GM12878 (cell line): ENCODE measurements at regions not wholly inside any gene's neighbourhood (a gene's known extent, or its start where the extent isn't known, plus 50 kb on each side); places are given as distances from the start of the nearest gene placed in this dataset.

Experiments used
- ATAC-seq: fragments of 200-7000 bp; cut with Tn5 transposase; 3 replicates; pipeline ENCODE4 v1.9.1; 2020; ENCODE audit warnings: mild to moderate bottlenecking, moderate library complexity
- BruUV-seq: library from RNA; stranded (reverse); fragments of 400-500 nt; replicated peaks from 2 replicates; lab custom pipeline; 2021; lab: Mats Ljungman, UMichigan
- CTCF ChIA-PET: fragments of 300-600 bp; sonication (Branson Sonifier 250); formaldehyde crosslinking; extraction: SDS; loops from one replicate; lab custom pipeline; 2021; ENCODE audit warnings: inconsistent platforms; lab: Yijun Ruan, JAX
- POLR2A ChIA-PET: fragments of 350-600 bp; formaldehyde crosslinking; extraction: SDS; loops from one replicate; lab custom pipeline; 2021; ENCODE audit warnings: inconsistent platforms; lab: Charles Lee
- RAD21 ChIA-PET: fragments of 300-600 bp; sonication (Branson Sonifier 250); formaldehyde crosslinking; loops from one replicate; lab custom pipeline; 2023; ENCODE audit warnings: antibody characterized with exemption; ENCODE audit not compliant: unreplicated experiment; lab: Charles Lee
- SMC1A ChIA-PET: fragments of 300-600 bp; sonication (Branson Sonifier 250); formaldehyde crosslinking; loops from one replicate; lab custom pipeline; 2023; ENCODE audit not compliant: unreplicated experiment, uncharacterized antibody; lab: Charles Lee
- DNase-seq: peaks from one replicate; pipeline ENCODE4 v3.0.0-alpha.2; 2011; ENCODE audit warnings: low read depth, low spot score
- FAIRE-seq: peaks from 3 replicates; lab custom pipeline; 2011; peaks lifted over from hg19 to GRCh38; lab: Jason Lieb, UNC
- H2AFZ ChIP-seq: 2 replicates; pipeline ENCODE4 v1.6.0; 2011; ENCODE audit warnings: low read depth, low read length, control low read depth; ENCODE audit not compliant: control insufficient read depth
- H3K27ac ChIP-seq: 2 replicates; pipeline ENCODE4 v1.5.1; 2011; ENCODE audit warnings: control low read depth; ENCODE audit not compliant: control insufficient read depth, insufficient read depth
- H3K27me3 ChIP-seq, 2 experiments: replicated peaks in 1 of 2; 2 replicates each; pipeline versions ENCODE4 v1.6.0 to v1.6.1; 2011; ENCODE audit warnings: low read length in 1 of 2; ENCODE audit not compliant: control insufficient read depth in 2 of 2, insufficient read depth in 2 of 2
- H3K36me3 ChIP-seq, 2 experiments: 2 replicates each; pipeline ENCODE4 v1.5.1; 2011; ENCODE audit warnings: low read length in 1 of 2; ENCODE audit not compliant: control insufficient read depth in 2 of 2, insufficient read depth in 2 of 2
- H3K4me1 ChIP-seq: 2 replicates; pipeline ENCODE4 v1.6.1; 2011; ENCODE audit warnings: mild to moderate bottlenecking, low read length, moderate library complexity, mixed read lengths; ENCODE audit not compliant: control insufficient read depth, insufficient read depth
- H3K4me2 ChIP-seq: 2 replicates; pipeline ENCODE4 v1.6.0; 2011; ENCODE audit warnings: control low read depth; ENCODE audit not compliant: control insufficient read depth, insufficient read depth
- H3K4me3 ChIP-seq: fragments of 200-600 bp; sonication (generic); 2 replicates; pipeline ENCODE4 v1.5.1; 2016
- H3K79me2 ChIP-seq: 2 replicates; pipeline ENCODE4 v1.6.0; 2011; ENCODE audit warnings: low read length; ENCODE audit not compliant: control insufficient read depth, insufficient read depth
- H3K9ac ChIP-seq: 2 replicates; pipeline ENCODE4 v1.8.0; 2011; ENCODE audit warnings: low read length, control low read depth, mixed read lengths; ENCODE audit not compliant: control insufficient read depth, insufficient read depth
- H3K9me3 ChIP-seq: replicated peaks from 3 replicates; pipeline ENCODE4 v1.5.1; 2011; ENCODE audit warnings: mild to moderate bottlenecking, low read length; ENCODE audit not compliant: control insufficient read depth, insufficient read depth
- H4K20me1 ChIP-seq: 2 replicates; pipeline ENCODE4 v1.6.0; 2011; ENCODE audit not compliant: control insufficient read depth, insufficient read depth
- JUND ChIP-seq: IDR thresholded peaks from 2 replicates; pipeline ENCODE4 v1.6.1; 2012; ENCODE audit warnings: low read depth, mild to moderate bottlenecking, low read length, improper control_type of control experiment, moderate library complexity
- KDM1A ChIP-seq: fragments of 200-600 bp; sonication (generic); IDR thresholded peaks from 2 replicates; pipeline ENCODE4 v1.6.1; 2016; ENCODE audit warnings: borderline replicate concordance
- MEF2B ChIP-seq: fragments of 450-650 bp; IDR thresholded peaks from 2 replicates; pipeline ENCODE4 v1.6.1; 2018; ENCODE audit warnings: mild to moderate bottlenecking, moderate library complexity; ENCODE audit not compliant: partially characterized antibody, poor library complexity, severe bottlenecking
- WGBS: methylation state at CpG from one replicate; pipeline ENCODE4 v1.1.6; 2016; ENCODE audit warnings: low lambda C conversion rate; ENCODE audit not compliant: insufficient replicate concordance, insufficient coverage; ENCODE audit errors: missing lambda C conversion rate; 5-methylcytosine and 5-hydroxymethylcytosine counted together
- in situ Hi-C: fragments of 300-500 bp; cut with MboI; formaldehyde crosslinking; loops from 9 replicates; pipeline ENCODE4 v1.14.3; 2018; ENCODE audit warnings: mixed read lengths
- intact Hi-C: fragments of 100-400 bp; cut with micrococcal nuclease; formaldehyde crosslinking; loops from one replicate; pipeline ENCODE4 v1.14.2; 2022; ENCODE audit not compliant: unreplicated experiment
- TF ChIP-seq, protein P1 (sequence below): IDR thresholded peaks from 2 replicates; pipeline ENCODE4 v1.6.1; 2012; ENCODE audit warnings: low read depth, low read length, improper control_type of control experiment
- TF ChIP-seq, protein P2 (sequence below): IDR thresholded peaks from 2 replicates; pipeline ENCODE4 v1.6.1; 2011; ENCODE audit warnings: borderline replicate concordance, low read depth, mild to moderate bottlenecking, moderate library complexity, low read length; ENCODE audit not compliant: insufficient read depth, poor library complexity, severe bottlenecking

DNA sequence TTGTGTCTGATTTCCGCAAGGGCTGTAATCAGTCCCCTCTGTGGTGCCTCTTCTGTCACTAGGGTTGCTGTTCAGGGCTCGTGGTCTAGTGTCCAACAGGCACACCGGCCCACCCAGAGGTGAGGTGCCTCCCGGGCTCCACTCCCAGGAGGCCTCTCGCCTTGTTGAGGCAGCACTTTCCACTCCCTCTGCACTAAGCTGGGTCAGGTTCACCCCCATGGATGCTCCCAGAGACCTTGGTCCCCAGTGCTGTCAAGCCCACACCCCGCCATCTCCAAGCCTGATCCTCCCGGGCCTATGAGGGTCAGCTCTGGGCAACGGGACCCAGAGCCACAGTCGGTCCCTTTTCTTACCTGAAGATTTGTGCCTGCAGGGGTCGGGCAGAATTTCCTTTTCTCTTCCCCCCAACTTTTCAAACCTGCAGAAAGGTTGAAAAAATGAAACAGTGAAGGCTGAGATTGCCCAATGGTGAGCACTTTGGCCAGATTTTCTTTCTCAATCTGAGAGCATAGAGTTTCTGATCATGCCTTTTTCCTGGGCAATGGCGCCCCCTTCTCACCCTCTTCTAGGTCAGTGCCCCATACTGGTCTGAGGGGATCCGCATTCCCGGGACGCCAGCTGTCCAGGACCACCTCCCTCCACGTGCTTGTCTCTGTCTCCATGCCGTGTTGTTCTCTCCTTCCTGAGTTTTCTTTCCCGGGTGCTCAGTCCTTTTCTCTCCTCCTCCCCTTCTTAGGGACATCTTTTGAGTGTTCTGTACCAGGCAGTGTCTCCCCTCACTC, 148.0 kb downstream of the ASB1 start:
- ChIA-PET RAD21 (interaction anchor here (0.6 kb wide), 1 partner anchor 1483 kb away, joined by 3 read pairs; no protein-coding TSS in a partner anchor), CTCF (interaction anchor here (1.0 kb wide), 1 partner anchor 12 kb away, joined by 3 read pairs; no protein-coding TSS in a partner anchor), POLR2A (no interaction called here), SMC1A (no interaction called here)
- H3K79me2 ChIP-seq: no peaks in the 10 kb centered on the region
- no peak overlapping the region for H3K4me2 ChIP-seq
- H3K4me3 ChIP-seq: no peak overlapping the region
- no peaks in the 10 kb centered on the region for H3K4me1 ChIP-seq
- H4K20me1 ChIP-seq: no peaks in the 10 kb centered on the region
- H3K27ac ChIP-seq: no peak overlapping the region
- no peak overlapping the region for H3K9ac ChIP-seq
- FAIRE-seq (no peak), DNase-seq (no peak), ATAC-seq (no peak)
- intact Hi-C loops (no loop called here), in situ Hi-C loops (no loop called here)
- WGBS: 35% methylated on average over 17 of the region's 17 CpGs
- no peak overlapping the region for H2AFZ ChIP-seq
- TF ChIP-seq KDM1A: no peak
- no peak for TF ChIP-seq JUND
- TF ChIP-seq, protein P1, sequence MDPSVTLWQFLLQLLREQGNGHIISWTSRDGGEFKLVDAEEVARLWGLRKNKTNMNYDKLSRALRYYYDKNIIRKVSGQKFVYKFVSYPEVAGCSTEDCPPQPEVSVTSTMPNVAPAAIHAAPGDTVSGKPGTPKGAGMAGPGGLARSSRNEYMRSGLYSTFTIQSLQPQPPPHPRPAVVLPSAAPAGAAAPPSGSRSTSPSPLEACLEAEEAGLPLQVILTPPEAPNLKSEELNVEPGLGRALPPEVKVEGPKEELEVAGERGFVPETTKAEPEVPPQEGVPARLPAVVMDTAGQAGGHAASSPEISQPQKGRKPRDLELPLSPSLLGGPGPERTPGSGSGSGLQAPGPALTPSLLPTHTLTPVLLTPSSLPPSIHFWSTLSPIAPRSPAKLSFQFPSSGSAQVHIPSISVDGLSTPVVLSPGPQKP: no peak
- no peak for TF ChIP-seq MEF2B
- TF ChIP-seq, protein P2, sequence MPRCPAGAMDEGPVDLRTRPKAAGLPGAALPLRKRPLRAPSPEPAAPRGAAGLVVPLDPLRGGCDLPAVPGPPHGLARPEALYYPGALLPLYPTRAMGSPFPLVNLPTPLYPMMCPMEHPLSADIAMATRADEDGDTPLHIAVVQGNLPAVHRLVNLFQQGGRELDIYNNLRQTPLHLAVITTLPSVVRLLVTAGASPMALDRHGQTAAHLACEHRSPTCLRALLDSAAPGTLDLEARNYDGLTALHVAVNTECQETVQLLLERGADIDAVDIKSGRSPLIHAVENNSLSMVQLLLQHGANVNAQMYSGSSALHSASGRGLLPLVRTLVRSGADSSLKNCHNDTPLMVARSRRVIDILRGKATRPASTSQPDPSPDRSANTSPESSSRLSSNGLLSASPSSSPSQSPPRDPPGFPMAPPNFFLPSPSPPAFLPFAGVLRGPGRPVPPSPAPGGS: no peak
- no peaks in the 10 kb centered on the region for H3K9me3 ChIP-seq
- no peaks in the 10 kb centered on the region for H3K36me3 ChIP-seq
- no TSS peak for BruUV-seq
- H3K27me3 ChIP-seq: no peaks in the 10 kb centered on the region
